ENCODE measurements at regions not wholly inside any gene's neighbourhood (a gene's known extent, or its start where the extent isn't known, plus 50 kb on each side); places are given as distances from the start of the nearest gene placed in this dataset.

DNA sequence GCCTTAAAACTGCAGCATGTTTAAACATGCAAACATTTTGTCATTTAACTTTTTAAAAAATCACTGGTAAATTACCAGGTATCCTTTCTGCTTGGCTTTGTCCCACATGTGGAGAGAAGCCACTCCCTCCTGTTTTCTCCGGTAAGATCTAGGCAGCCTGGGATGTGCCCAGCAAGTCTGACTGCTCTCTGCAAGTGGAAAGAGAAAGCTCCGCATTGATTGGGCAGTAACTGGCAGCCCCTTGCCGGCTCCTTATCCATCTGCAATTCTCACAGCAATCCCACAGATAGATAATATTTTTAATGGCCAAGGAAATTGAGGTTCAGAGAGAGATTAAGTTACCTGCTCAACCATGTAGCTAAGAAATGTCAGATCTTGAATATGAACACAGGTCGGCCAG, 136.1 kb downstream of the TMEM200C start:
- peaks cover 8% of the 10 kb centered on the region; the same call in 1 of the 2 replicates for H3K9me2 ChIP-seq (ENCODE audit: insufficient read depth)
- H3K27me3 Mint-ChIP-seq (ENCODE audit: insufficient read depth, low read depth, poor library complexity) = peaks cover 5% of the 10 kb centered on the region
- no peaks in the 10 kb centered on the region for H3F3A ChIP-seq (replicated peaks; ENCODE audit: low read depth)
- H3K79me2 ChIP-seq (replicated peaks; ENCODE audit: insufficient read depth) = no peaks in the 10 kb centered on the region
- no peaks in the 10 kb centered on the region for H3K36me3 Mint-ChIP-seq (ENCODE audit: low read depth)
- peaks cover 26% of the 10 kb centered on the region for H3K4me1 Mint-ChIP-seq
- no peaks in the 10 kb centered on the region for H3K9me3 Mint-ChIP-seq
- H3K36me3 ChIP-seq (ENCODE audit: insufficient read depth) = no peaks in the 10 kb centered on the region
- H4K20me1 ChIP-seq (replicated peaks; ENCODE audit: insufficient read depth) = no peaks in the 10 kb centered on the region
- TF ChIP-seq EZH2phosphoT487 (IDR thresholded peaks at IDR 0.05; ENCODE audit: unreplicated experiment) (no peak), NANOG (IDR thresholded peaks at IDR 0.05; ENCODE audit: borderline replicate concordance) (no peak), EZH2 (IDR thresholded peaks at IDR 0.05; ENCODE audit: low read depth, unreplicated experiment) (no peak), CREB1 (CRISPR knock-in tag; IDR thresholded peaks at IDR 0.05; ENCODE audit: low read depth) (no peak), ZNF462 (CRISPR knock-in tag; IDR thresholded peaks at IDR 0.05) (no peak), JUNB (IDR thresholded peaks at IDR 0.05; ENCODE audit: unreplicated experiment) (no peak), ZNF114 (CRISPR knock-in tag; IDR thresholded peaks at IDR 0.05) (no peak), POLR2AphosphoS5 (IDR thresholded peaks at IDR 0.05; ENCODE audit: low read depth) (no peak), ETS1 (IDR thresholded peaks at IDR 0.05) (no peak), STAT1 (IDR thresholded peaks at IDR 0.05; ENCODE audit: unreplicated experiment) (no peak), ZNF331 (CRISPR knock-in tag; IDR thresholded peaks at IDR 0.05; ENCODE audit: low read depth) (no peak)
- TF ChIP-seq, protein P1, sequence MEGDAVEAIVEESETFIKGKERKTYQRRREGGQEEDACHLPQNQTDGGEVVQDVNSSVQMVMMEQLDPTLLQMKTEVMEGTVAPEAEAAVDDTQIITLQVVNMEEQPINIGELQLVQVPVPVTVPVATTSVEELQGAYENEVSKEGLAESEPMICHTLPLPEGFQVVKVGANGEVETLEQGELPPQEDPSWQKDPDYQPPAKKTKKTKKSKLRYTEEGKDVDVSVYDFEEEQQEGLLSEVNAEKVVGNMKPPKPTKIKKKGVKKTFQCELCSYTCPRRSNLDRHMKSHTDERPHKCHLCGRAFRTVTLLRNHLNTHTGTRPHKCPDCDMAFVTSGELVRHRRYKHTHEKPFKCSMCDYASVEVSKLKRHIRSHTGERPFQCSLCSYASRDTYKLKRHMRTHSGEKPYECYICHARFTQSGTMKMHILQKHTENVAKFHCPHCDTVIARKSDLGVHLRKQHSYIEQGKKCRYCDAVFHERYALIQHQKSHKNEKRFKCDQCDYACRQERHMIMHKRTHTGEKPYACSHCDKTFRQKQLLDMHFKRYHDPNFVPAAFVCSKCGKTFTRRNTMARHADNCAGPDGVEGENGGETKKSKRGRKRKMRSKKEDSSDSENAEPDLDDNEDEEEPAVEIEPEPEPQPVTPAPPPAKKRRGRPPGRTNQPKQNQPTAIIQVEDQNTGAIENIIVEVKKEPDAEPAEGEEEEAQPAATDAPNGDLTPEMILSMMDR (conservative IDR thresholded peaks at IDR 0.05; ENCODE audit: low read depth in 2 of 2) = no peak
- TF ChIP-seq, protein P2, sequence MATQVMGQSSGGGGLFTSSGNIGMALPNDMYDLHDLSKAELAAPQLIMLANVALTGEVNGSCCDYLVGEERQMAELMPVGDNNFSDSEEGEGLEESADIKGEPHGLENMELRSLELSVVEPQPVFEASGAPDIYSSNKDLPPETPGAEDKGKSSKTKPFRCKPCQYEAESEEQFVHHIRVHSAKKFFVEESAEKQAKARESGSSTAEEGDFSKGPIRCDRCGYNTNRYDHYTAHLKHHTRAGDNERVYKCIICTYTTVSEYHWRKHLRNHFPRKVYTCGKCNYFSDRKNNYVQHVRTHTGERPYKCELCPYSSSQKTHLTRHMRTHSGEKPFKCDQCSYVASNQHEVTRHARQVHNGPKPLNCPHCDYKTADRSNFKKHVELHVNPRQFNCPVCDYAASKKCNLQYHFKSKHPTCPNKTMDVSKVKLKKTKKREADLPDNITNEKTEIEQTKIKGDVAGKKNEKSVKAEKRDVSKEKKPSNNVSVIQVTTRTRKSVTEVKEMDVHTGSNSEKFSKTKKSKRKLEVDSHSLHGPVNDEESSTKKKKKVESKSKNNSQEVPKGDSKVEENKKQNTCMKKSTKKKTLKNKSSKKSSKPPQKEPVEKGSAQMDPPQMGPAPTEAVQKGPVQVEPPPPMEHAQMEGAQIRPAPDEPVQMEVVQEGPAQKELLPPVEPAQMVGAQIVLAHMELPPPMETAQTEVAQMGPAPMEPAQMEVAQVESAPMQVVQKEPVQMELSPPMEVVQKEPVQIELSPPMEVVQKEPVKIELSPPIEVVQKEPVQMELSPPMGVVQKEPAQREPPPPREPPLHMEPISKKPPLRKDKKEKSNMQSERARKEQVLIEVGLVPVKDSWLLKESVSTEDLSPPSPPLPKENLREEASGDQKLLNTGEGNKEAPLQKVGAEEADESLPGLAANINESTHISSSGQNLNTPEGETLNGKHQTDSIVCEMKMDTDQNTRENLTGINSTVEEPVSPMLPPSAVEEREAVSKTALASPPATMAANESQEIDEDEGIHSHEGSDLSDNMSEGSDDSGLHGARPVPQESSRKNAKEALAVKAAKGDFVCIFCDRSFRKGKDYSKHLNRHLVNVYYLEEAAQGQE (IDR thresholded peaks at IDR 0.05; ENCODE audit: unreplicated experiment) = no peak
- H3K4me3 ChIP-seq = no peak overlapping the region
- H3K4me1 ChIP-seq (ENCODE audit: insufficient read depth) = peaks cover 12% of the 10 kb centered on the region; the same call in 1 of the 2 replicates
- H3K27me3 ChIP-seq (ENCODE audit: insufficient read depth) = no peaks in the 10 kb centered on the region
- ATAC-seq (peak; percentile 95; the same call in 2 of the 3 replicates), DNase-seq (ENCODE audit: low spot score) (peak; percentile 39)
- peak overlapping the region; percentile 9; the same call in 1 of the 2 replicates for H2AFZ ChIP-seq
- no peak overlapping the region for H3K4me2 ChIP-seq
- H3K4me3 Mint-ChIP-seq = peak overlapping the region; percentile 18; the same call in 1 of the 3 replicates
- H3K27ac ChIP-seq (ENCODE audit: low read depth) = no peak overlapping the region
- H3K27ac Mint-ChIP-seq = no peak overlapping the region
